ENCODE measurements at regions not wholly inside any gene's neighbourhood (a gene's known extent, or its start where the extent isn't known, plus 50 kb on each side); places are given as distances from the start of the nearest gene placed in this dataset.

DNA sequence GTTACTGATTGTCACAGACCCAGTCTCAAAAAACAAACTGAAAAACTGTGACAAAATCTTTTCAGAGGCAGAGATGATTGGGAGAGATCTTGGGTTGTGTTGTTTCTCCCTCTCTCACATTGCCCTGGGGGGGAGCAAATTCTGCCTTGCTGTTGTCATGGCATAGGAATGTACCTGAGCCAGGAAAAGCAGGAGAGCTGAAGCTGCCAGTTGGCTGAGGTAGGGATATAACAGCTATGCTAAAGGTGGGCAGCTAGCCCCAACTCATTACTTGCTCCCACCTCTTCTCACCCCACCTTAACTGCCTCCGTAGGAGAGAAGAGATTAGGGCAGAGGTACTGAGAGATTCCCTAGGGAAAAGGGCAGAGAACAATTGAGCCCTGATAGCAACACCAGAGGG is 299.3 kb downstream of the OSR1 start:
- in situ Hi-C loops (cut with MboI; ENCODE audit: low pct_ligation_motif_present in 1 of 4, low pct_unique_long_range_greater_than_20kb in 1 of 4, low sequenced_read_pairs in 3 of 4): no loop called here
- Histone ChIP-seq H3K4me3 (no peak overlapping the region), H3K36me3 (no peaks in the 10 kb centered on the region), H3K27ac (no peak overlapping the region), H3K4me1 (no peaks in the 10 kb centered on the region), H3K9me3 (no peaks in the 10 kb centered on the region), H3K27me3 (no peaks in the 10 kb centered on the region)
- intact Hi-C loops (cut with DNase I; ENCODE audit: low total_unique reads): no loop called here
- TF ChIP-seq CTCF (IDR thresholded peaks at IDR 0.05) (no peak), POLR2AphosphoS5 (IDR thresholded peaks at IDR 0.05) (no peak), EP300 (IDR thresholded peaks at IDR 0.05; ENCODE audit: low read depth) (no peak), POLR2A (IDR thresholded peaks at IDR 0.05) (no peak)
- no peak for DNase-seq
- WGBS, 2 donors (ENCODE audit: low coverage in 1 of 2): 77% methylated on average over 1 of the region's 1 CpG; no CpG with 5 or more reads in 1 of the 2 donors

DNA sequence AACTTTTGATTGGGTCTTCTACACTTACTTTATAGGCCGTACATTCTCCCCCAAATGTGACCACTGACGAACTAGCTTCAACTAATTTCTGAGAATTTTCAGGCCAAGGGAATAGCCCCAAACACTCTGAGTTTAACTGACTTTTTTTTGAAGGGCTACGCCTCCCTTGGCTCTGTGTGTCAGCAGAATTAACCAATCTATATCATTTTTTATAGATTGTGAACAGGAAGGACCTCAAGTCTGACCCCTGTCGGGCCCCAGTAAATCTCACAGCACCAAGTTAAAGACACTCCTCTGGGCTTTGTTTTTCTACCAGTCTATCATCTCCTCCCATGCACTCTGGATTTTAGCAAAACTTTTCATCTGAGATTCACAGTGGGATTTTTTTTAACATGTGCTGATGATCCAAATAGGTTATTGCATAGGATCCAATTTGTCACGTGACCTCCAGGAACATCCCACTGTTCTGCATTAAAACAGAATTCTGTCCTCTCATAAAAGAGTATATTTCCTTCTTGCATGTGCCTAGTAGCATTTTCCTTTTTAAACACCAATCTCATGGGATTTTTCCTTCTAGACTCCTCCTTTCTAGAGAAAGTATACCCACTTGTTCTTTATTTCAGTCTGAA is 307.1 kb downstream of the OSR1 start:
- Histone ChIP-seq H3K9me3 (no peaks in the 10 kb centered on the region), H3K4me1 (no peaks in the 10 kb centered on the region), H3K4me3 (no peak overlapping the region), H3K36me3 (no peaks in the 10 kb centered on the region), H3K27ac (no peak overlapping the region), H3K27me3 (no peaks in the 10 kb centered on the region)
- intact Hi-C loops (cut with DNase I; ENCODE audit: low total_unique reads) (no loop called here), in situ Hi-C loops (cut with MboI; ENCODE audit: low pct_ligation_motif_present in 1 of 4, low pct_unique_long_range_greater_than_20kb in 1 of 4, low sequenced_read_pairs in 3 of 4) (no loop called here)
- TF ChIP-seq EP300 (IDR thresholded peaks at IDR 0.05; ENCODE audit: low read depth): no peak
- no peak for TF ChIP-seq CTCF (IDR thresholded peaks at IDR 0.05)
- TF ChIP-seq POLR2AphosphoS5 (IDR thresholded peaks at IDR 0.05): no peak
- TF ChIP-seq POLR2A (IDR thresholded peaks at IDR 0.05): no peak
- DNase-seq: no peak
- WGBS, 2 donors (ENCODE audit: low coverage in 1 of 2): 82 to 86% methylated on average over 5 of the region's 5 CpGs

- no peak for TF ChIP-seq POLR2A (IDR thresholded peaks at IDR 0.05)
- no peaks in the 10 kb centered on the region for H3K27me3 ChIP-seq
- intact Hi-C loops (cut with DNase I; ENCODE audit: low total_unique reads): no loop called here
Measured at GRCh38 chr2:19050354-19050753, 308.1 kb downstream of the OSR1 start.

GRCh38 chr2:19048593-19049266 is 309.7 kb downstream of the OSR1 start:
- Histone ChIP-seq H3K9me3 (no peaks in the 10 kb centered on the region), H3K27ac (no peak overlapping the region), H3K4me1 (no peaks in the 10 kb centered on the region), H3K36me3 (no peaks in the 10 kb centered on the region), H3K4me3 (no peak overlapping the region), H3K27me3 (no peaks in the 10 kb centered on the region)
- intact Hi-C loops (cut with DNase I; ENCODE audit: low total_unique reads): no loop called here
- peak; percentile 23 for DNase-seq
- in situ Hi-C loops (cut with MboI; ENCODE audit: low pct_ligation_motif_present in 1 of 4, low pct_unique_long_range_greater_than_20kb in 1 of 4, low sequenced_read_pairs in 3 of 4): no loop called here
- WGBS, 2 donors (ENCODE audit: low coverage in 1 of 2): 52 to 58% methylated on average over 4 to 5 of the region's 5 CpGs
- TF ChIP-seq POLR2AphosphoS5 (IDR thresholded peaks at IDR 0.05): no peak
- TF ChIP-seq POLR2A (IDR thresholded peaks at IDR 0.05): no peak
- TF ChIP-seq CTCF (IDR thresholded peaks at IDR 0.05): no peak
- TF ChIP-seq EP300 (IDR thresholded peaks at IDR 0.05; ENCODE audit: low read depth): no peak

More at GRCh38 chr2:19050354-19050753, 308.1 kb downstream of the OSR1 start:
- in situ Hi-C loops (cut with MboI; ENCODE audit: low pct_ligation_motif_present in 1 of 4, low pct_unique_long_range_greater_than_20kb in 1 of 4, low sequenced_read_pairs in 3 of 4): no loop called here
- H3K4me1 ChIP-seq: no peaks in the 10 kb centered on the region
- H3K9me3 ChIP-seq: no peaks in the 10 kb centered on the region
- H3K4me3 ChIP-seq: no peak overlapping the region
- no peak for DNase-seq
- H3K27ac ChIP-seq: no peak overlapping the region
- no peaks in the 10 kb centered on the region for H3K36me3 ChIP-seq
